Sigmoid colon (tissue), 6 donors: ENCODE measurements at regions not wholly inside any gene's neighbourhood (a gene's known extent, or its start where the extent isn't known, plus 50 kb on each side); places are given as distances from the start of the nearest gene placed in this dataset.

Experiments used
- DNase-seq: peaks from one replicate; pipeline ENCODE4 v3.0.0-alpha.2; 2019
- H3K27ac ChIP-seq, 4 donors: fragments of 200-600 bp; sonication (generic); one replicate each; pipeline ENCODE4 v1.5.1; 2016 to 2019; ENCODE audit warnings: mild to moderate bottlenecking in 1 of 4
- H3K27me3 ChIP-seq, 3 donors: fragments of 200-600 bp; sonication (generic); one replicate each; pipeline ENCODE4 v1.5.1; 2019; ENCODE audit warnings: mild to moderate bottlenecking in 1 of 3
- H3K36me3 ChIP-seq, 4 donors: fragments of 200-600 bp; sonication (generic); one replicate each; pipeline ENCODE4 v1.5.1; 2016 to 2019
- H3K4me1 ChIP-seq, 4 donors: fragments of 200-600 bp; sonication (generic); one replicate each; pipeline ENCODE4 v1.5.1; 2017 to 2019
- H3K4me3 ChIP-seq, 4 donors: fragments of 200-600 bp; sonication (generic); one replicate each; pipeline ENCODE4 v1.5.1; 2017 to 2019; ENCODE audit warnings: mild to moderate bottlenecking in 2 of 4, moderate library complexity in 1 of 4
- H3K9me3 ChIP-seq, 4 donors: fragments of 200-600 bp in 3 of 4; sonication (generic) in 3 of 4; one replicate each; pipeline versions ENCODE4 v1.5.1 to v1.6.1; 2013 to 2019
- EP300 ChIP-seq, 4 donors: sonication (generic); formaldehyde crosslinking; IDR thresholded peaks; one replicate each; pipeline ENCODE4 v1.6.1; 2017; ENCODE audit warnings: antibody characterized with exemption in 4 of 4
- POLR2A ChIP-seq, 2 donors: fragments of 450-650 bp; IDR thresholded peaks; one replicate each; pipeline ENCODE4 v1.6.1; 2016; ENCODE audit warnings: antibody characterized with exemption in 2 of 2, mild to moderate bottlenecking in 2 of 2, moderate library complexity in 2 of 2
- POLR2AphosphoS5 ChIP-seq, 4 donors: sonication (generic); formaldehyde crosslinking; IDR thresholded peaks; one replicate each; pipeline ENCODE4 v1.6.1; 2017; ENCODE audit warnings: antibody characterized with exemption in 4 of 4
- WGBS, 2 donors: extraction: QIAGEN DNeasy Blood & Tissue Kit; methylation state at CpG; one replicate each; pipeline ENCODE4 v1.1.7; 2013; 5-methylcytosine and 5-hydroxymethylcytosine counted together
- intact Hi-C: fragments of 100-400 bp; cut with DNase I; formaldehyde crosslinking; loops from one replicate; pipeline ENCODE4 v1.15.1; 2023
- TF ChIP-seq, protein P1 (sequence below), 4 experiments: fragments of 450-650 bp in 3 of 4; fragments of 200-600 bp in 1 of 4; IDR thresholded peaks; one replicate each; pipeline ENCODE4 v1.5.1; 2016 to 2019; ENCODE audit warnings: antibody characterized with exemption in 4 of 4, mild to moderate bottlenecking in 3 of 4, moderate library complexity in 2 of 4
- donor health status: healthy with polysubstance abuse.
- donor health status: healthy.

DNA sequence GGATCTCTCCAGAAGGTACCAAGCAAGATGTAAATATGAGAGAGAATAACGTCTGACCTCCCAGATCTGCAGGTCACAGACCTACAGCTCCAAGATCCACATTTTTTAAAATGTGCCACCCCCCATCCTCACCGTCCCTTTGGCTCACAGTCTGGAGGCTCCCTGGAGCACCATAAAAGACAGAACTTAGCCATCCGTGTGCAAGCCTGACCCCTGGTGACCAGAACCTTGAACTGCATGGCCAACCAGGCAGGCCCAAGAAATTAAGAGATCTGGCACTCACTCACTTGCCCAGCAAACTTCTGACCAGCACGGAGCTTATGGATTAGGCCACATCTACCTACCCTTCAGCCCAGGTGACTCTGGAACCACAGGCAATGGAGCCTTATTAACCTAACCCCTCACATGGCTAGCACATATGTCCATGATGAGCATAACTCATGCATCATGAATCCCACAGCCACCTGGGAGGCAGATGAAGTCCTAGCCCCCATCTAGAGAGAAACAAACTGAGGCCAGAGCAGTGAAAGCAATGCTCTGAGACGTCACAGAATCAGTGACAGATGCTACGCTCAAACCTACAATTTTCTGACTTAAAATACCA, 275.3 kb downstream of the UACA start:
- DNase-seq: peak; percentile 82
- no peaks in the 10 kb centered on the region for H3K9me3 ChIP-seq
- 25 to 34% methylated on average over 6 of the region's 6 CpGs for WGBS, 2 donors
- TF ChIP-seq, protein P1, sequence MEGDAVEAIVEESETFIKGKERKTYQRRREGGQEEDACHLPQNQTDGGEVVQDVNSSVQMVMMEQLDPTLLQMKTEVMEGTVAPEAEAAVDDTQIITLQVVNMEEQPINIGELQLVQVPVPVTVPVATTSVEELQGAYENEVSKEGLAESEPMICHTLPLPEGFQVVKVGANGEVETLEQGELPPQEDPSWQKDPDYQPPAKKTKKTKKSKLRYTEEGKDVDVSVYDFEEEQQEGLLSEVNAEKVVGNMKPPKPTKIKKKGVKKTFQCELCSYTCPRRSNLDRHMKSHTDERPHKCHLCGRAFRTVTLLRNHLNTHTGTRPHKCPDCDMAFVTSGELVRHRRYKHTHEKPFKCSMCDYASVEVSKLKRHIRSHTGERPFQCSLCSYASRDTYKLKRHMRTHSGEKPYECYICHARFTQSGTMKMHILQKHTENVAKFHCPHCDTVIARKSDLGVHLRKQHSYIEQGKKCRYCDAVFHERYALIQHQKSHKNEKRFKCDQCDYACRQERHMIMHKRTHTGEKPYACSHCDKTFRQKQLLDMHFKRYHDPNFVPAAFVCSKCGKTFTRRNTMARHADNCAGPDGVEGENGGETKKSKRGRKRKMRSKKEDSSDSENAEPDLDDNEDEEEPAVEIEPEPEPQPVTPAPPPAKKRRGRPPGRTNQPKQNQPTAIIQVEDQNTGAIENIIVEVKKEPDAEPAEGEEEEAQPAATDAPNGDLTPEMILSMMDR (IDR thresholded peaks at IDR 0.05): peak; percentile 89 to 97 (median 95)
- no peak for TF ChIP-seq EP300 (IDR thresholded peaks at IDR 0.05)
- intact Hi-C loops: loop anchor here (2.0 to 5.0 kb wide), 2 partner anchors 766 to 1011 kb away; no protein-coding TSS in a partner anchor
- no peaks in the 10 kb centered on the region for H3K36me3 ChIP-seq
- no peak overlapping the region for H3K27ac ChIP-seq
- no peaks in the 10 kb centered on the region for H3K4me1 ChIP-seq
- no peaks in the 10 kb centered on the region for H3K27me3 ChIP-seq
- H3K4me3 ChIP-seq: no peak overlapping the region

DNA sequence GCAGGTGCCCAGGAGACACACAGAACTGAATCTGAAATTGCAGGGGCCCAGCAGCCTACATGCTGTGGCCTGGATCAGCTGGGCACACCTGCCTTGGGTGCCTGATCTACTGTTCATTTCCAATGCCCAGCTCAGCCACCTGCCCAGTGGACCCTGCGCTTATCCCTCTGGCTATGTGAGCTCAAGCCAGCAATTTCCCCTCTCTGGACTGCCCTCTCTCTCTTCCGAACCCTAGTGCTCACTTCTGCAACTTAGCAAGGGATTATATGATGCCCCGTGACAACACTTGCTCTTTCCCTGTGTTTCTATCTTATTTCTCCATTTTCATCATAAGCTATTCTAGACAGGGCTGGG, 276.0 kb downstream of the UACA start:
- Histone ChIP-seq H3K36me3 (no peaks in the 10 kb centered on the region), H3K27me3 (no peaks in the 10 kb centered on the region), H3K9me3 (no peaks in the 10 kb centered on the region), H3K4me1 (no peaks in the 10 kb centered on the region), H3K27ac (no peak overlapping the region), H3K4me3 (no peak overlapping the region)
- 84 to 95% methylated on average over 3 of the region's 3 CpGs for WGBS, 2 donors
- intact Hi-C loops: loop anchor here (2.0 to 5.0 kb wide), 2 partner anchors 765 to 913 kb away; no protein-coding TSS in a partner anchor
- DNase-seq: no peak
- TF ChIP-seq EP300 (IDR thresholded peaks at IDR 0.05) (no peak), POLR2A (IDR thresholded peaks at IDR 0.05) (no peak), POLR2AphosphoS5 (IDR thresholded peaks at IDR 0.05) (no peak)
- TF ChIP-seq, protein P1 (IDR thresholded peaks at IDR 0.05): no peak

DNA sequence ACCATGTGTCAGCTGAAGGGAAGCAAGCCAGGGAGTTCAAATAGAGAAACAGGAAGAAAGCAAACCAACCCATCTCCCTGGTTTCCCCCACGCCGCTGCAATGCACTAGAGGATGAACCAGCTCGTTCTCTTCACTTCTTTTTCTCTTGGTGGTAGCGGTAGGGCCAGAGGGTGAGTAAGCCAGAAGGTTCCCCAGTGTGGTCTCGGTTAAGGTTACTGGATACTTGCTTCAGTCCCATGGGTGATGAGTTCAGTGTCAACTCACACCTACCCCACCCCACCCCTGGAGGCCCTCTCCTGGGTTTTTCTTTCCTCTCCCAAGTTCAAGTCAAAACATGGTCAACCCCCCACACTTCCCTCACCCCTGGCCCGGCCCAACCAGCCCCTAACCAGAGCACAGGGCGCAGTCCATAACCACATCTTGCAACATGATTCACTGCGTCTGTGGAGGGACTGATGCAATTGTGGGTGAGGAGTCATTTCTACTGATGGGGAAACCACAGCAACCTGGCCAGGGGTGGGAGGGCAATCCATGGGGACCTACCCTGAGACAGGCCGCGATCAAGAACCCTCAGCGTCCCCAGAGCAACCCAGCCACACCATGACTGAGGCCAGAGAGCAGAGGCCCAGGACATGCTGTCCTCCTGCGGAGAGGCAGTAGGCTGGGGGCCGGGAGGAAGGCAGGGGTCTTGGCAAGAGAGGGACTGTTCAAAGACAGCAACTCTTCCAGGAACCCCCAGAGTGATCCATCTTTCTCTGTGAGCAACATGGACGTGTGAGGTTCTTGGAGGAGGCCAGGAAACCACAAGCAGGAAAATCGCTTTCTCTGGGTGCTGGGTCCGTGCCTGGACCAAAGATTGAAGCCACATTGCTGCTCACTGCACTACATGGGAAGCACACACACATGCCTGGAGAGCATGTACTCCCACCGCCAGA, 276.6 kb downstream of the UACA start:
- Histone ChIP-seq H3K4me1 (no peaks in the 10 kb centered on the region), H3K27ac (no peak overlapping the region), H3K4me3 (no peak overlapping the region), H3K36me3 (no peaks in the 10 kb centered on the region), H3K9me3 (no peaks in the 10 kb centered on the region), H3K27me3 (no peaks in the 10 kb centered on the region)
- intact Hi-C loops: loop anchor here (2.0 to 5.0 kb wide), 2 partner anchors 764 to 912 kb away; no protein-coding TSS in a partner anchor
- 64 to 81% methylated on average over 17 of the region's 17 CpGs for WGBS, 2 donors
- peak; percentile 77 for DNase-seq
- no peak for TF ChIP-seq POLR2AphosphoS5 (IDR thresholded peaks at IDR 0.05)
- TF ChIP-seq, protein P1 (IDR thresholded peaks at IDR 0.05): no peak
- TF ChIP-seq POLR2A (IDR thresholded peaks at IDR 0.05): no peak
- no peak for TF ChIP-seq EP300 (IDR thresholded peaks at IDR 0.05)

DNA sequence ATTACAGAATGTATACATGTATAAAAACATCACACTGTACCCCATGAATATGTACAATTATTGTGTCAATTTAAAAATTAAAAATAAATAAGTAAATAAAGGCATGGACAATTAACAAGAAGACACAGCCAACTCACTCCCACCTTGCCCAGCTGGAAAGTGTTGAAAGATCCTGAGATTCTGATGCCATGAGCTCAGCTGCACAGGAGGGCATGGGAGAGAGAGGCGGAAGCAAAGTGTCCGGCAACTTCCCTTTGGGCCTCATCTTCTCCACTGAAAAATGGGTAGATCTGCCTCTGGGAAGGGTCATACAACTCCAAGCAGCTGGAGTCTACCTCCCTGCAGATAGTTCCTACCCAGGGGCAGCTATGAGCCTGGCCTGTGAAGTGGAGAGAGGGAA, 277.3 kb downstream of the UACA start:
- H3K9me3 ChIP-seq: no peaks in the 10 kb centered on the region
- H3K4me1 ChIP-seq: no peaks in the 10 kb centered on the region
- H3K27ac ChIP-seq: no peak overlapping the region
- no peaks in the 10 kb centered on the region for H3K27me3 ChIP-seq
- WGBS, 2 donors: 95 to 97% methylated on average over 2 of the region's 2 CpGs
- TF ChIP-seq POLR2AphosphoS5 (IDR thresholded peaks at IDR 0.05) (no peak), EP300 (IDR thresholded peaks at IDR 0.05) (no peak)
- H3K4me3 ChIP-seq: no peak overlapping the region
- no peak for DNase-seq
- H3K36me3 ChIP-seq: no peaks in the 10 kb centered on the region
- intact Hi-C loops: loop anchor here (2.0 to 5.0 kb wide), 2 partner anchors 764 to 911 kb away; no protein-coding TSS in a partner anchor

DNA sequence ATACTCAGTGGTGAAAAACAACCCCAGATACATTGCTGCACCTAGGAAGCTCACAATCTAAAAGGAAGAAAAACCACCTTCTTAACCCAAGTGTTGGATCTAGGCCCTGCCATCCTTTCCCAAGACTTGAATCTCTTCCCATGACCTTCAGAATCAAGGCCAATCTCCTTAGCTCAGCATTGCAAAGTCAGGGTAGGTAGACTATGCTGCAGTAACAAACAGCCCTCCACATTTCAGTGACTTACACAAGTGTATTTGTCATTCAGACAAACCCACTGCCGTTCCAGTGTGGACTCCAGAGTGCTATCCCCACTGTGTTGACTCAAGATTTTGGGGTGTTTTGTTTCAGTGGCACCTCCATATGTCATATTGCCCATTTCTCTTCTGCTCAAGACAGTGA, 278.4 kb downstream of the UACA start:
- Histone ChIP-seq H3K4me3 (no peak overlapping the region), H3K27me3 (no peaks in the 10 kb centered on the region), H3K27ac (no peak overlapping the region), H3K36me3 (no peaks in the 10 kb centered on the region), H3K9me3 (no peaks in the 10 kb centered on the region), H3K4me1 (no peaks in the 10 kb centered on the region)
- 0 to 50% methylated on average over 1 of the region's 1 CpG for WGBS, 2 donors
- no peak for TF ChIP-seq POLR2A (IDR thresholded peaks at IDR 0.05)
- TF ChIP-seq, protein P1 (IDR thresholded peaks at IDR 0.05): no peak
- TF ChIP-seq EP300 (IDR thresholded peaks at IDR 0.05): no peak
- TF ChIP-seq POLR2AphosphoS5 (IDR thresholded peaks at IDR 0.05): no peak
- intact Hi-C loops: loop anchor here (5.0 kb wide), 1 partner anchor 763 kb away; no protein-coding TSS in a partner anchor
- no peak for DNase-seq
